ENCODE measurements at regions not wholly inside any gene's neighbourhood (a gene's known extent, or its start where the extent isn't known, plus 50 kb on each side); places are given as distances from the start of the nearest gene placed in this dataset.

- Histone ChIP-seq H3K9ac (ENCODE audit: low read depth, low read length, poor library complexity, severe bottlenecking) (no peak overlapping the region), H2AFZ (ENCODE audit: low read length) (no peak overlapping the region), H4K20me1 (ENCODE audit: insufficient read depth, low read length, poor library complexity, severe bottlenecking) (no peaks in the 10 kb centered on the region), H3F3A (ENCODE audit: low read depth) (no peaks in the 10 kb centered on the region), H3K4me3 (ENCODE audit: low read length, poor library complexity, severe bottlenecking) (no peak overlapping the region), H3K9me3 (ENCODE audit: insufficient read depth, low read depth, low read length) (peaks cover 40% of the 10 kb centered on the region; the same call in 1 of the 2 replicates), H3K36me3 (ENCODE audit: insufficient read depth, low read length) (no peaks in the 10 kb centered on the region), H3K9me2 (replicated peaks; ENCODE audit: low read depth, low read length) (no peaks in the 10 kb centered on the region), H3K4me2 (ENCODE audit: low read depth, low read length, poor library complexity, severe bottlenecking) (no peak overlapping the region), H3K79me2 (ENCODE audit: insufficient read depth, low read length) (no peaks in the 10 kb centered on the region), H3K27me3 (ENCODE audit: insufficient read depth, low read length, poor library complexity, severe bottlenecking) (no peaks in the 10 kb centered on the region), H3K4me1 (ENCODE audit: insufficient read depth, low read length, poor library complexity, severe bottlenecking) (no peaks in the 10 kb centered on the region)
- TF ChIP-seq EZH2phosphoT487 (IDR thresholded peaks at IDR 0.05; ENCODE audit: borderline replicate concordance) (no peak), CTCF (conservative IDR thresholded peaks at IDR 0.05; ENCODE audit: low read length) (no peak)
These were observed 624.7 kb upstream of the B3GAT1 start for GRCh38 chr11:135036488-135037297.

DNA sequence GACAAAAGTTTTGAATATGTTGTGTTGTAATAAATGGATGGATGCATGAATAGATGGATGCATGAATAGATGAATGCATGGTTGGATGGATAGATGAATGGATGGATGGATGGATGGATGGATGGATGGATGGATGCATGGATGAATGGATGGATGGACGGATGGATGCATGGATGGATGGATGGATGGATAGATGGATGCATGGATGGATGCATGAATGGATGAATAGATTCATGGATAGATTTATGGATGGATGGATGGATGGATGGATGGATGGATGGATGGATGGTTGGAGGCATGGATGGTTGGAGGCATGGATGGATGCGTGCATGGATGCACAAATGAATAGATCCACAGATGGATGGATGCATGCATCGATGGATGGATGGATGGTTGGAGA, 623.2 kb upstream of the B3GAT1 start:
- H3K4me3 ChIP-seq (ENCODE audit: low read length, poor library complexity, severe bottlenecking): no peak overlapping the region
- peaks cover 49% of the 10 kb centered on the region; the same call in 1 of the 2 replicates for H3K9me3 ChIP-seq (ENCODE audit: insufficient read depth, low read depth, low read length)
- no peaks in the 10 kb centered on the region for H3K36me3 ChIP-seq (ENCODE audit: insufficient read depth, low read length)
- H3K4me2 ChIP-seq (ENCODE audit: low read depth, low read length, poor library complexity, severe bottlenecking): no peak overlapping the region
- H3K9ac ChIP-seq (ENCODE audit: low read depth, low read length, poor library complexity, severe bottlenecking): no peak overlapping the region
- no peaks in the 10 kb centered on the region for H3K79me2 ChIP-seq (ENCODE audit: insufficient read depth, low read length)
- TF ChIP-seq CTCF (conservative IDR thresholded peaks at IDR 0.05; ENCODE audit: low read length): no peak
- no peak for TF ChIP-seq EZH2phosphoT487 (IDR thresholded peaks at IDR 0.05; ENCODE audit: borderline replicate concordance)
- H3K27me3 ChIP-seq (ENCODE audit: insufficient read depth, low read length, poor library complexity, severe bottlenecking): no peaks in the 10 kb centered on the region
- H2AFZ ChIP-seq (ENCODE audit: low read length): no peak overlapping the region
- H3F3A ChIP-seq (ENCODE audit: low read depth): no peaks in the 10 kb centered on the region
- no peaks in the 10 kb centered on the region for H4K20me1 ChIP-seq (ENCODE audit: insufficient read depth, low read length, poor library complexity, severe bottlenecking)
- H3K4me1 ChIP-seq (ENCODE audit: insufficient read depth, low read length, poor library complexity, severe bottlenecking): no peaks in the 10 kb centered on the region
- H3K9me2 ChIP-seq (replicated peaks; ENCODE audit: low read depth, low read length): no peaks in the 10 kb centered on the region

GRCh38 chr11:135033540-135033939, 621.5 kb upstream of the B3GAT1 start:
- no peak for TF ChIP-seq CTCF (conservative IDR thresholded peaks at IDR 0.05; ENCODE audit: low read length)
- Histone ChIP-seq H3K79me2 (ENCODE audit: insufficient read depth, low read length) (no peaks in the 10 kb centered on the region), H4K20me1 (ENCODE audit: insufficient read depth, low read length, poor library complexity, severe bottlenecking) (no peaks in the 10 kb centered on the region), H3F3A (ENCODE audit: low read depth) (no peaks in the 10 kb centered on the region), H3K27me3 (ENCODE audit: insufficient read depth, low read length, poor library complexity, severe bottlenecking) (no peaks in the 10 kb centered on the region), H3K9me3 (ENCODE audit: insufficient read depth, low read depth, low read length) (peaks cover 43% of the 10 kb centered on the region; the same call in 1 of the 2 replicates), H3K9ac (ENCODE audit: low read depth, low read length, poor library complexity, severe bottlenecking) (no peak overlapping the region), H3K4me2 (ENCODE audit: low read depth, low read length, poor library complexity, severe bottlenecking) (no peak overlapping the region), H3K4me3 (ENCODE audit: low read length, poor library complexity, severe bottlenecking) (no peak overlapping the region), H2AFZ (ENCODE audit: low read length) (no peak overlapping the region), H3K9me2 (replicated peaks; ENCODE audit: low read depth, low read length) (no peaks in the 10 kb centered on the region), H3K36me3 (ENCODE audit: insufficient read depth, low read length) (no peaks in the 10 kb centered on the region), H3K4me1 (ENCODE audit: insufficient read depth, low read length, poor library complexity, severe bottlenecking) (no peaks in the 10 kb centered on the region)

Measured in Loucy (cell line).